ENCODE measurements at regions not wholly inside any gene's neighbourhood (a gene's known extent, or its start where the extent isn't known, plus 50 kb on each side); places are given as distances from the start of the nearest gene placed in this dataset.

- H3K27me3 ChIP-seq = no peaks in the 10 kb centered on the region
- 82 to 87% methylated on average over 5 of the region's 5 CpGs for WGBS, 2 donors
- no peaks in the 10 kb centered on the region for H3K36me3 ChIP-seq
- TF ChIP-seq CTCF (IDR thresholded peaks at IDR 0.05) = no peak
- H3K27ac ChIP-seq = no peak overlapping the region
- H3K9me3 ChIP-seq = no peaks in the 10 kb centered on the region
- DNase-seq (no peak), ATAC-seq (no peak), FAIRE-seq (no peak)
- H3K4me3 ChIP-seq = no peak overlapping the region
- H3K4me1 ChIP-seq = no peaks in the 10 kb centered on the region
- intact Hi-C loops (cut with DNase I) = no loop called here
Observed at GRCh38 chr15:98040146-98040545, 79.6 kb downstream of the ARRDC4 start.

- Histone ChIP-seq H3K4me1 (no peaks in the 10 kb centered on the region), H3K9me3 (no peaks in the 10 kb centered on the region), H3K27ac (no peak overlapping the region), H3K36me3 (no peaks in the 10 kb centered on the region), H3K4me3 (no peak overlapping the region), H3K27me3 (no peaks in the 10 kb centered on the region)
- peak in 2 of 4 donors; percentile 52 to 78 for ATAC-seq
- intact Hi-C loops (cut with DNase I) = no loop called here
- WGBS, 2 donors = 68 to 77% methylated on average over 23 of the region's 23 CpGs
- peak in 1 of 6 donors; percentile 12 for DNase-seq
- FAIRE-seq = no peak
- TF ChIP-seq CTCF (IDR thresholded peaks at IDR 0.05) = no peak
Observed at GRCh38 chr15:98043160-98044014, 82.9 kb downstream of the ARRDC4 start.

GRCh38 chr15:98051734-98052133 is 91.2 kb downstream of the ARRDC4 start:
- ATAC-seq (no peak), DNase-seq (no peak), FAIRE-seq (no peak)
- intact Hi-C loops (cut with DNase I) = no loop called here
- Histone ChIP-seq H3K36me3 (no peaks in the 10 kb centered on the region), H3K4me3 (no peak overlapping the region), H3K9me3 (no peaks in the 10 kb centered on the region), H3K27me3 (no peaks in the 10 kb centered on the region), H3K27ac (no peak overlapping the region), H3K4me1 (no peaks in the 10 kb centered on the region)
- 67 to 74% methylated on average over 3 of the region's 3 CpGs for WGBS, 2 donors
- TF ChIP-seq CTCF (IDR thresholded peaks at IDR 0.05) = no peak

GRCh38 chr15:98057453-98057852 is 97.0 kb downstream of the ARRDC4 start:
- TF ChIP-seq CTCF (IDR thresholded peaks at IDR 0.05) = no peak
- FAIRE-seq = peak; percentile 41
- Histone ChIP-seq H3K27ac (no peak overlapping the region), H3K4me1 (no peaks in the 10 kb centered on the region), H3K27me3 (no peaks in the 10 kb centered on the region), H3K4me3 (no peak overlapping the region), H3K36me3 (no peaks in the 10 kb centered on the region), H3K9me3 (peaks cover 0 to 5% (median 0%) of the 10 kb centered on the region in 4 donors)
- no peak for ATAC-seq
- WGBS, 2 donors = 54 to 79% methylated on average over 1 of the region's 1 CpG
- no peak for DNase-seq
- intact Hi-C loops (cut with DNase I) = no loop called here

- ATAC-seq (no peak), FAIRE-seq (no peak), DNase-seq (no peak)
- H3K27ac ChIP-seq = peak overlapping the region in 1 of 4 donors; percentile 17
- intact Hi-C loops (cut with DNase I) = no loop called here
- TF ChIP-seq CTCF (IDR thresholded peaks at IDR 0.05) = no peak
- H3K36me3 ChIP-seq = no peaks in the 10 kb centered on the region
- 44 to 72% methylated on average over 3 of the region's 3 CpGs for WGBS, 2 donors
- no peaks in the 10 kb centered on the region for H3K27me3 ChIP-seq
- peaks cover 0 to under 1% (median 0%) of the 10 kb centered on the region in 4 donors for H3K9me3 ChIP-seq
- H3K4me1 ChIP-seq = no peaks in the 10 kb centered on the region
- no peak overlapping the region for H3K4me3 ChIP-seq
Observed at GRCh38 chr15:98062869-98063268, 102.4 kb downstream of the ARRDC4 start.
